ENCODE measurements at regions not wholly inside any gene's neighbourhood (a gene's known extent, or its start where the extent isn't known, plus 50 kb on each side); places are given as distances from the start of the nearest gene placed in this dataset.

DNA sequence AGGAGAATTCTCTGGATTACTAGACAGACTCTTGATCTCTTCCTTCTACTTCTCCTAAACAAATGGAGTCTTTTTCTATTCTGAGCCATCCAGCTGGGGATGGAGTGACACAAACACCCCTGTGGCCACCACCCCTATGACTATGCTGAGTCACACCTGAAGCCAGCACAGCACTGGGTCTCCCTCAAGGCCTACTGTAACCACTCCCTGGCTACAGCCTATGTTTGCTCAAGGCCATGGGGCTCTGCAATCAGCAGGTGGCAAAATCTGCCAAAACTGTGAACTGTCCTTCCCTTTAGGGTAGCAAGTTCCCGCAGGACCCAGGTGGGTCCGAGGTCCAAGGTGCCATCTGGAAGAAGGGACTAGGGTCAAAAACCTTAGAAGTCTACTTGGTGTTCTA, 132.3 kb downstream of the TINAG start:
- intact Hi-C loops (cut with DNase I): no loop called here
- Histone ChIP-seq H3K27ac (ENCODE audit: low read length) (no peak overlapping the region), H3K27me3 (ENCODE audit: control insufficient read depth, insufficient read depth) (no peaks in the 10 kb centered on the region), H3K4me1 (ENCODE audit: control insufficient read depth, insufficient read depth, low read length) (no peaks in the 10 kb centered on the region), H3K9me3 (ENCODE audit: control insufficient read depth, low read length) (no peaks in the 10 kb centered on the region), H3K4me3 (ENCODE audit: low read length) (no peak overlapping the region)
- no peak for ATAC-seq
- WGBS: 88% methylated on average over 2 of the region's 2 CpGs
- no peak for DNase-seq

DNA sequence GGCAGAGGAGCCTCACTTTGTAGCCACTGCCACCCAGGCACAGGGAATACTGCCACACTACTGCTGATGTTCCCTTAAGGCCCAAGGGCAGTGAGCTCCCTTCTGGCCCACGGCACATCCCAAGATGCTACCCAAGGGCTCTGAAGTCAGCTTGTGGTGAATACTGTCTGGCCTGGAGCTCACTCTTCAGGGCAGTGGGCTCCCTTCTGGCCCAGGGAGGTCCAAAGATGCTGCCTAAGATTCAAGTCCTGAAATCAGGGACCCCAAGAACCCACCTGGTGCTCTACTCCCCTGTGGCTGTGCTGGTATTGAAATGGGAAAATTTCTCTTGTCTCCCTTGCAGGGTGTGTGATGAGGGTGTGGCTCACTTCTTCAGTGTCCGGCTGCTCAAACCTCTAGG, 132.8 kb downstream of the TINAG start:
- DNase-seq (no peak), ATAC-seq (no peak)
- Histone ChIP-seq H3K4me3 (ENCODE audit: low read length) (no peak overlapping the region), H3K9me3 (ENCODE audit: control insufficient read depth, low read length) (no peaks in the 10 kb centered on the region), H3K4me1 (ENCODE audit: control insufficient read depth, insufficient read depth, low read length) (no peaks in the 10 kb centered on the region), H3K27me3 (ENCODE audit: control insufficient read depth, insufficient read depth) (no peaks in the 10 kb centered on the region), H3K27ac (ENCODE audit: low read length) (no peak overlapping the region)
- 86% methylated on average over 2 of the region's 2 CpGs for WGBS
- intact Hi-C loops (cut with DNase I): no loop called here

DNA sequence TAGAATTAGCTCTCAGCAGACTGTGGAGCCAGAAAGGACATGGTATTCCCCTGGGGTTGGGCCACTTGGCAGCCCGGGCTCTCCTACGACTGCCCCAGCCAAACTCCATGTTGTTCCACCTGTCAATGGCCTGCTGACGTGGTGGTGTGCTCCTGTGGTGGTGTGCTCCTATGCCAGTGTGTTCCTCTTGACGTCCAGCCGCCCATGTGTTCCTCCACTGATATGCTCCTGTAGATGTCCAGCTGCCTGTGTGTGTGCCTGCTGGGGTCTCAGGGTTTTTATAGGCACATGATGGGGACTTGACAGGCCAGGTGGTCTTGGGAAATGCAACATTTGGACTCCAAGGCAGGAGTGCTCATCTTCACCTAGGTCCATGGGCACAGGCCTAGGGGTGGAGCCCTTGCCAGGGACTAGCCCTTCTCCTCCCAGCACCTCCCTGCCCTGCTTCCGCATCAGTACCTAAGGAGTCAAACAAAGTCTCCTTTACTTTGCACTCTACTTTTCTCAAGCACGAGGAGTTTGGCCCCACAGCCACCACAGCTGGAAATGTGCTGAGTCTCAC, 133.5 kb downstream of the TINAG start:
- intact Hi-C loops (cut with DNase I): no loop called here
- Histone ChIP-seq H3K4me1 (ENCODE audit: control insufficient read depth, insufficient read depth, low read length) (no peaks in the 10 kb centered on the region), H3K4me3 (ENCODE audit: low read length) (no peak overlapping the region), H3K27ac (ENCODE audit: low read length) (no peak overlapping the region), H3K9me3 (ENCODE audit: control insufficient read depth, low read length) (no peaks in the 10 kb centered on the region), H3K27me3 (ENCODE audit: control insufficient read depth, insufficient read depth) (no peaks in the 10 kb centered on the region)
- ATAC-seq (no peak), DNase-seq (peak in 1 of 3 donors; percentile 15)
- WGBS: 82% methylated on average over 7 of the region's 7 CpGs

DNA sequence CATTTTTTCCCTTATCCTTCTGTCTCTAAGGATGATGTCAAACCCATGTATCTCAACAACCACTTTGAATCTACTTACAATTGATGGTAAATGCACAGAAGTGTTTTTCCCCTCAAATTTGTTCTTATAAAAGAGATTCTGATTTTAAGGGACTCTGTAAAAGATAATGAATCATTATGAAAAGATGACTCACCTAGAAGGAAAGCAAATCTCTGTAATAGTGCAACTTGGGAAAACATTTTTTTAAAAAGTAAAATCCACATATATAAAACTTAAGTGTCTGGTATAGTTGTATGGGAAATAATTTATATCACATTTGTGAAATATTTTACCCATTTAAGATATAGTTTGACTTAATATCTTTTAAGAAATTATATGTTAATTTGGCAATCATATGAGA, 137.0 kb downstream of the TINAG start:
- Histone ChIP-seq H3K27me3 (ENCODE audit: control insufficient read depth, insufficient read depth) (no peaks in the 10 kb centered on the region), H3K27ac (ENCODE audit: low read length) (no peak overlapping the region), H3K9me3 (ENCODE audit: control insufficient read depth, low read length) (no peaks in the 10 kb centered on the region), H3K4me3 (ENCODE audit: low read length) (no peak overlapping the region), H3K4me1 (ENCODE audit: control insufficient read depth, insufficient read depth, low read length) (no peaks in the 10 kb centered on the region)
- DNase-seq (no peak), ATAC-seq (no peak)
- intact Hi-C loops (cut with DNase I): no loop called here

- 76% methylated on average over 4 of the region's 4 CpGs for WGBS
- ATAC-seq (no peak), DNase-seq (no peak)
- intact Hi-C loops (cut with DNase I): no loop called here
- H3K4me1 ChIP-seq (ENCODE audit: control insufficient read depth, insufficient read depth, low read length): no peaks in the 10 kb centered on the region
- no peak overlapping the region for H3K4me3 ChIP-seq (ENCODE audit: low read length)
- H3K9me3 ChIP-seq (ENCODE audit: control insufficient read depth, low read length): no peaks in the 10 kb centered on the region
- H3K27me3 ChIP-seq (ENCODE audit: control insufficient read depth, insufficient read depth): no peaks in the 10 kb centered on the region
- H3K27ac ChIP-seq (ENCODE audit: low read length): no peak overlapping the region
Measured at GRCh38 chr6:54448617-54449016, 140.4 kb downstream of the TINAG start.

GRCh38 chr6:54451516-54451915, 143.3 kb downstream of the TINAG start:
- Histone ChIP-seq H3K4me3 (ENCODE audit: low read length) (no peak overlapping the region), H3K9me3 (ENCODE audit: control insufficient read depth, low read length) (no peaks in the 10 kb centered on the region), H3K27ac (ENCODE audit: low read length) (no peak overlapping the region), H3K27me3 (ENCODE audit: control insufficient read depth, insufficient read depth) (no peaks in the 10 kb centered on the region), H3K4me1 (ENCODE audit: control insufficient read depth, insufficient read depth, low read length) (no peaks in the 10 kb centered on the region)
- intact Hi-C loops (cut with DNase I): no loop called here
- no peak for DNase-seq
- ATAC-seq: no peak

GRCh38 chr6:54463354-54464024, 155.2 kb downstream of the TINAG start:
- Histone ChIP-seq H3K27ac (ENCODE audit: low read length) (no peak overlapping the region), H3K27me3 (ENCODE audit: control insufficient read depth, insufficient read depth) (no peaks in the 10 kb centered on the region), H3K4me3 (ENCODE audit: low read length) (no peak overlapping the region), H3K9me3 (ENCODE audit: control insufficient read depth, low read length) (no peaks in the 10 kb centered on the region), H3K4me1 (ENCODE audit: control insufficient read depth, insufficient read depth, low read length) (no peaks in the 10 kb centered on the region)
- intact Hi-C loops (cut with DNase I): no loop called here
- 56% methylated on average over 4 of the region's 4 CpGs for WGBS
- DNase-seq (no peak), ATAC-seq (no peak)

- DNase-seq (no peak), ATAC-seq (no peak)
- Histone ChIP-seq H3K9me3 (ENCODE audit: control insufficient read depth, low read length) (no peaks in the 10 kb centered on the region), H3K4me1 (ENCODE audit: control insufficient read depth, insufficient read depth, low read length) (no peaks in the 10 kb centered on the region), H3K27ac (ENCODE audit: low read length) (no peak overlapping the region), H3K4me3 (ENCODE audit: low read length) (no peak overlapping the region), H3K27me3 (ENCODE audit: control insufficient read depth, insufficient read depth) (no peaks in the 10 kb centered on the region)
- intact Hi-C loops (cut with DNase I): no loop called here
- WGBS: 76% methylated on average over 3 of the region's 3 CpGs
Measured at GRCh38 chr6:54465649-54466300, 157.5 kb downstream of the TINAG start.

GRCh38 chr6:54467384-54467783, 159.1 kb downstream of the TINAG start:
- no peak for ATAC-seq
- WGBS: 75% methylated on average over 1 of the region's 1 CpG

DNA sequence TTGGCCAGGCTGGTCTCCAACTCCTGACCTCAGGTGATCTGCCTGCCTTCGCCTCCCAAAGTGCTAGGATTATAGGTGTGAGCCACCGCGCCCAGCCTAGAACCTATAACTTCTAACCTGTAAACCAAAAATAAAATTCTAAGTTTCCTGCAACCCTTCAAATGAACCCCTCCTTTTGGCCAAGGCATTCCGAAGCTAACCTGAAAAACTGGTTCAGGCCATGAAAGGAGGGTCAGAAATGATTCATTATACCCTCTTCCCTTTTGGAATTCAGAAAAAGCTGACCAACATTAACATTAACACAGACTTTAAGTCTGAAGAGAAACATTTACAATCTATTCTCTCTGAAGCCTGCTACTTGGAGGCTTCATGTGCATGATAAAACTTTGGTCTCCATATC, 165.1 kb downstream of the TINAG start:
- intact Hi-C loops (cut with DNase I): no loop called here
- no peaks in the 10 kb centered on the region for H3K4me1 ChIP-seq (ENCODE audit: control insufficient read depth, insufficient read depth, low read length)
- no peaks in the 10 kb centered on the region for H3K27me3 ChIP-seq (ENCODE audit: control insufficient read depth, insufficient read depth)
- H3K9me3 ChIP-seq (ENCODE audit: control insufficient read depth, low read length): no peaks in the 10 kb centered on the region
- DNase-seq (no peak), ATAC-seq (no peak)
- no peak overlapping the region for H3K4me3 ChIP-seq (ENCODE audit: low read length)
- no peak overlapping the region for H3K27ac ChIP-seq (ENCODE audit: low read length)
- WGBS: 91% methylated on average over 4 of the region's 4 CpGs

More at GRCh38 chr6:54467384-54467783, 159.1 kb downstream of the TINAG start:
- H3K4me1 ChIP-seq (ENCODE audit: control insufficient read depth, insufficient read depth, low read length): no peaks in the 10 kb centered on the region
- no peak overlapping the region for H3K4me3 ChIP-seq (ENCODE audit: low read length)
- no peaks in the 10 kb centered on the region for H3K9me3 ChIP-seq (ENCODE audit: control insufficient read depth, low read length)
- H3K27me3 ChIP-seq (ENCODE audit: control insufficient read depth, insufficient read depth): no peaks in the 10 kb centered on the region
- DNase-seq: no peak
- H3K27ac ChIP-seq (ENCODE audit: low read length): no peak overlapping the region
- intact Hi-C loops (cut with DNase I): no loop called here

GRCh38 chr6:54474898-54475297, 166.7 kb downstream of the TINAG start:
- Histone ChIP-seq H3K9me3 (ENCODE audit: control insufficient read depth, low read length) (no peaks in the 10 kb centered on the region), H3K27ac (ENCODE audit: low read length) (no peak overlapping the region), H3K27me3 (ENCODE audit: control insufficient read depth, insufficient read depth) (no peaks in the 10 kb centered on the region), H3K4me3 (ENCODE audit: low read length) (no peak overlapping the region), H3K4me1 (ENCODE audit: control insufficient read depth, insufficient read depth, low read length) (no peaks in the 10 kb centered on the region)
- ATAC-seq (no peak), DNase-seq (no peak)
- intact Hi-C loops (cut with DNase I): no loop called here
- 67% methylated on average over 2 of the region's 2 CpGs for WGBS
